DND-41 (cell line): ENCODE measurements at regions not wholly inside any gene's neighbourhood (a gene's known extent, or its start where the extent isn't known, plus 50 kb on each side); places are given as distances from the start of the nearest gene placed in this dataset.

ENCODE experiments used
- CTCF ChIP-seq: IDR thresholded peaks from 2 replicates; pipeline ENCODE4 v1.5.1; 2012; ENCODE audit warnings: borderline replicate concordance, low read length, moderate library complexity, mild to moderate bottlenecking; ENCODE audit not compliant: poor library complexity, severe bottlenecking; ENCODE audit errors: extremely low read depth
- EZH2 ChIP-seq: IDR thresholded peaks from 3 replicates; pipeline ENCODE4 v1.6.1; 2012; ENCODE audit warnings: borderline replicate concordance, low read depth, mild to moderate bottlenecking, moderate library complexity, low read length, inconsistent platforms; ENCODE audit not compliant: severe bottlenecking

GRCh38 chr7:138325434-138325833 is 134.6 kb upstream of the TRIM24 start:
- no peak for TF ChIP-seq CTCF
- TF ChIP-seq EZH2 = no peak
